Femur (tissue), 1 donor: ENCODE measurements at regions not wholly inside any gene's neighbourhood (a gene's known extent, or its start where the extent isn't known, plus 50 kb on each side); places are given as distances from the start of the nearest gene placed in this dataset.
A peak's percentile ranks its signal among the peaks of the same experiment; 100 is the strongest.

Source experiments
- DNase-seq: peaks from one replicate; pipeline ENCODE4 v3.0.0-alpha.2; 2017

GRCh38 chr15:29913528-29914135 is 91.4 kb upstream of the TJP1 start:
- no peak for DNase-seq

GRCh38 chr15:29911705-29912104 is 89.4 kb upstream of the TJP1 start:
- no peak for DNase-seq

GRCh38 chr15:29910068-29910467 is 87.8 kb upstream of the TJP1 start:
- no peak for DNase-seq

- no peak for DNase-seq
Measured at GRCh38 chr15:29904757-29905417, 82.6 kb upstream of the TJP1 start.

- no peak for DNase-seq
Measured at GRCh38 chr15:29903785-29904464, 81.7 kb upstream of the TJP1 start.

- DNase-seq, result no peak
Measured at GRCh38 chr15:29903028-29903427, 80.8 kb upstream of the TJP1 start.

GRCh38 chr15:29900237-29901189 is 78.2 kb upstream of the TJP1 start:
- no peak for DNase-seq

- DNase-seq, result no peak
Measured at GRCh38 chr15:29896062-29896461, 73.8 kb upstream of the TJP1 start.

- no peak for DNase-seq
Measured at GRCh38 chr15:29891096-29891457, 68.8 kb upstream of the TJP1 start.

- DNase-seq, result no peak
Measured at GRCh38 chr15:29890336-29891095, 68.2 kb upstream of the TJP1 start.

GRCh38 chr15:29889542-29890329 is 67.5 kb upstream of the TJP1 start:
- DNase-seq, result no peak

- DNase-seq, result peak; percentile 35
Measured at GRCh38 chr15:29888646-29889045, 66.4 kb upstream of the TJP1 start.

- no peak for DNase-seq
Measured at GRCh38 chr15:29887721-29888120, 65.5 kb upstream of the TJP1 start.

- DNase-seq, result no peak
Measured at GRCh38 chr15:29885183-29885582, 62.9 kb upstream of the TJP1 start.

GRCh38 chr15:29883126-29883525 is 60.9 kb upstream of the TJP1 start:
- DNase-seq, result no peak

GRCh38 chr15:29880886-29881285 is 58.6 kb upstream of the TJP1 start:
- DNase-seq, result no peak

GRCh38 chr15:29880341-29880740 is 58.1 kb upstream of the TJP1 start:
- no peak for DNase-seq

GRCh38 chr15:29874977-29875376 is 52.7 kb upstream of the TJP1 start:
- no peak for DNase-seq

- no peak for DNase-seq
Measured at GRCh38 chr15:29873947-29874411, 51.7 kb upstream of the TJP1 start.

GRCh38 chr15:29873264-29873663 is 51.0 kb upstream of the TJP1 start:
- DNase-seq, result no peak

- no peak for DNase-seq
Measured at GRCh38 chr15:29872716-29873115, 50.4 kb upstream of the TJP1 start.
